ENCODE measurements at regions not wholly inside any gene's neighbourhood (a gene's known extent, or its start where the extent isn't known, plus 50 kb on each side); places are given as distances from the start of the nearest gene placed in this dataset.

DNA sequence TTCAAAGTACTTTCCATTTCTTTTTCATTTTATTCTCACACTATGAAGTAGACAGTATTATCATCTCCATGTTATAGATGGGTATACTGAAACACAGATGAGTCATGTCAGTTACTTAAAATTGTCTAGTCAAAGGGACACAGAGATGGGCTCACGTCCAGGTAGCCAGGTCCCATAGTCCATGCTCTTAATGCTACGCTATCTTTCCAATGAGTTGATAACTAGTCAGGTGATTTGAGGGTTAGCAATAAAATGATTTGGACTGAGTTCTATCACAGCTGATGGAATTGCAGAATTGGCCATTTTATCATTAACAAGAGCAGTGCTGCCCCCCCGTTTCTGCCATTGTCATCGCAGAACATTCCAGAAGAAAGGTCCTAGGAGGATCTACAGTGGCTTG lies 318.9 kb downstream of the DLEU7 start:
- no peak for TF ChIP-seq POLR2A (IDR thresholded peaks at IDR 0.05)
- TF ChIP-seq, protein P1, sequence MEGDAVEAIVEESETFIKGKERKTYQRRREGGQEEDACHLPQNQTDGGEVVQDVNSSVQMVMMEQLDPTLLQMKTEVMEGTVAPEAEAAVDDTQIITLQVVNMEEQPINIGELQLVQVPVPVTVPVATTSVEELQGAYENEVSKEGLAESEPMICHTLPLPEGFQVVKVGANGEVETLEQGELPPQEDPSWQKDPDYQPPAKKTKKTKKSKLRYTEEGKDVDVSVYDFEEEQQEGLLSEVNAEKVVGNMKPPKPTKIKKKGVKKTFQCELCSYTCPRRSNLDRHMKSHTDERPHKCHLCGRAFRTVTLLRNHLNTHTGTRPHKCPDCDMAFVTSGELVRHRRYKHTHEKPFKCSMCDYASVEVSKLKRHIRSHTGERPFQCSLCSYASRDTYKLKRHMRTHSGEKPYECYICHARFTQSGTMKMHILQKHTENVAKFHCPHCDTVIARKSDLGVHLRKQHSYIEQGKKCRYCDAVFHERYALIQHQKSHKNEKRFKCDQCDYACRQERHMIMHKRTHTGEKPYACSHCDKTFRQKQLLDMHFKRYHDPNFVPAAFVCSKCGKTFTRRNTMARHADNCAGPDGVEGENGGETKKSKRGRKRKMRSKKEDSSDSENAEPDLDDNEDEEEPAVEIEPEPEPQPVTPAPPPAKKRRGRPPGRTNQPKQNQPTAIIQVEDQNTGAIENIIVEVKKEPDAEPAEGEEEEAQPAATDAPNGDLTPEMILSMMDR (IDR thresholded peaks at IDR 0.05), result no peak

Data from lower leg skin (tissue), 3 donors.